Endothelial cell of umbilical vein (primary cell): ENCODE measurements at regions not wholly inside any gene's neighbourhood (a gene's known extent, or its start where the extent isn't known, plus 50 kb on each side); places are given as distances from the start of the nearest gene placed in this dataset.

Experiments
- BruUV-seq: library from RNA; stranded (reverse); fragments of 400-500 nt; replicated peaks from 2 replicates; lab custom pipeline; 2021; lab: Mats Ljungman, UMichigan
- CTCF ChIA-PET: fragments of 300-600, 350-600 bp; sonication (Branson Sonifier 250); formaldehyde crosslinking; loops from one replicate; lab custom pipeline; 2021; ENCODE audit warnings: antibody characterized with exemption, inconsistent platforms; lab: Charles Lee
- POLR2A ChIA-PET: fragments of 300-600, 350-600 bp; sonication (Branson Sonifier 250); formaldehyde crosslinking; loops from one replicate; lab custom pipeline; 2021; ENCODE audit warnings: antibody characterized with exemption, inconsistent platforms; lab: Charles Lee
- DNase-seq: peaks from one replicate; pipeline ENCODE4 v3.0.0-alpha.2; 2011; ENCODE audit warnings: low read depth, low spot score
- FAIRE-seq: peaks from 2 replicates; lab custom pipeline; 2011; peaks lifted over from hg19 to GRCh38; lab: Jason Lieb, UNC
- H2AFZ ChIP-seq: 2 replicates; pipeline ENCODE4 v1.6.0; 2012; ENCODE audit warnings: low read depth, low read length, control low read depth, inconsistent platforms
- H3K27ac ChIP-seq: 2 replicates; pipeline ENCODE4 v1.5.1; 2011; ENCODE audit warnings: low read depth, mild to moderate bottlenecking, control low read depth, low read length, moderate library complexity; ENCODE audit not compliant: insufficient read depth
- H3K27me3 ChIP-seq, 2 experiments: 2 replicates each; pipeline versions ENCODE4 v1.6.0 to v1.6.1; 2011; ENCODE audit warnings: low read length in 2 of 2, mixed read lengths in 1 of 2; ENCODE audit not compliant: control insufficient read depth in 2 of 2, insufficient read depth in 2 of 2
- H3K36me3 ChIP-seq, 2 experiments: 2 replicates in 1 of 2; 3 replicates in 1 of 2; pipeline ENCODE4 v1.5.1; 2011; ENCODE audit warnings: low read length in 2 of 2, mild to moderate bottlenecking in 1 of 2, moderate library complexity in 1 of 2; ENCODE audit not compliant: control insufficient read depth in 2 of 2, insufficient read depth in 2 of 2; ENCODE audit errors: extremely low read depth in 1 of 2
- H3K4me1 ChIP-seq: 3 replicates; pipeline ENCODE4 v1.5.1; 2011; ENCODE audit warnings: mild to moderate bottlenecking, low read length; ENCODE audit not compliant: control insufficient read depth, insufficient read depth; ENCODE audit errors: extremely low read depth
- H3K4me2 ChIP-seq: 2 replicates; pipeline ENCODE4 v1.6.1; 2011; ENCODE audit warnings: low read length, control low read depth, mixed read lengths; ENCODE audit not compliant: insufficient read depth
- H3K4me3 ChIP-seq, 3 experiments: fragments of 200-600 bp in 1 of 3; sonication (generic), shearing (Covaris generic) in 1 of 3; replicated peaks in 1 of 3; 2 replicates each; pipeline ENCODE4 v1.5.1; 2011 to 2016; ENCODE audit warnings: control low read depth in 3 of 3, low read length in 3 of 3, mild to moderate bottlenecking in 2 of 3, inconsistent platforms in 1 of 3, low read depth in 1 of 3, moderate library complexity in 1 of 3; ENCODE audit not compliant: insufficient read depth in 1 of 3
- H3K79me2 ChIP-seq: 2 replicates; pipeline ENCODE4 v1.6.0; 2012; ENCODE audit warnings: low read length, inconsistent platforms; ENCODE audit not compliant: control insufficient read depth, insufficient read depth
- H3K9ac ChIP-seq: replicated peaks from 2 replicates; pipeline ENCODE3; 2011; ENCODE audit warnings: low read length, control low read depth; ENCODE audit not compliant: insufficient read depth; ENCODE audit errors: extremely low read depth
- H3K9me1 ChIP-seq: replicated peaks from 3 replicates; pipeline ENCODE4 v1.6.0; 2011; ENCODE audit warnings: mild to moderate bottlenecking, low read length; ENCODE audit not compliant: control insufficient read depth, insufficient read depth; ENCODE audit errors: extremely low read depth
- H3K9me3 ChIP-seq: replicated peaks from 2 replicates; pipeline ENCODE4 v1.5.1; 2012; ENCODE audit warnings: low read length, inconsistent platforms; ENCODE audit not compliant: control insufficient read depth, insufficient read depth
- H4K20me1 ChIP-seq: replicated peaks from 2 replicates; pipeline ENCODE3; 2011; ENCODE audit warnings: mild to moderate bottlenecking, low read length; ENCODE audit not compliant: control insufficient read depth, insufficient read depth; ENCODE audit errors: extremely low read depth
- CTCF ChIP-seq, 2 donors: IDR thresholded peaks; 1 replicate in 1 of 2; 2 replicates in 1 of 2; pipeline ENCODE4 v1.5.1; 2011; ENCODE audit warnings: low read length in 2 of 2, mild to moderate bottlenecking in 2 of 2, moderate library complexity in 2 of 2, control low read depth in 1 of 2, inconsistent platforms in 1 of 2, low read depth in 1 of 2; ENCODE audit not compliant: insufficient read depth in 1 of 2; ENCODE audit errors: extremely low read depth in 1 of 2
- EZH2 ChIP-seq: IDR thresholded peaks from 2 replicates; pipeline ENCODE4 v1.6.1; 2012; ENCODE audit warnings: borderline replicate concordance, low read depth, mild to moderate bottlenecking, moderate library complexity, low read length, inconsistent platforms; ENCODE audit not compliant: severe bottlenecking
- GATA2 ChIP-seq: IDR thresholded peaks from 2 replicates; pipeline ENCODE4 v1.7.0; 2011; ENCODE audit warnings: low read depth, mild to moderate bottlenecking, moderate library complexity, mixed read lengths, low read length; ENCODE audit not compliant: insufficient read length, insufficient read depth
- JUN ChIP-seq: IDR thresholded peaks from 2 replicates; pipeline ENCODE4 v1.6.1; 2011; ENCODE audit warnings: borderline replicate concordance, low read depth; ENCODE audit not compliant: insufficient read length, insufficient read depth
- MAX ChIP-seq: IDR thresholded peaks from 2 replicates; pipeline ENCODE4 v1.6.1; 2011; ENCODE audit not compliant: insufficient read depth, insufficient read length
- MYC ChIP-seq: IDR thresholded peaks from one replicate; pipeline ENCODE4 v1.6.1; 2011; ENCODE audit warnings: mild to moderate bottlenecking, low read depth, low read length
- POLR2A ChIP-seq: IDR thresholded peaks from 2 replicates; pipeline ENCODE4 v1.6.1; 2012; ENCODE audit warnings: low read depth, mild to moderate bottlenecking, control low read depth, low read length
- POLR2AphosphoS5 ChIP-seq: IDR thresholded peaks from 2 replicates; pipeline ENCODE4 v1.6.1; 2012; ENCODE audit warnings: low read depth, mild to moderate bottlenecking, control low read depth, low read length, moderate library complexity; ENCODE audit not compliant: insufficient read depth
- dilution Hi-C: fragments of 300-500 bp; cut with MboI; formaldehyde crosslinking; loops from one replicate; pipeline ENCODE4 v1.15.0; 2019; ENCODE audit warnings: low sequenced_read_pairs; ENCODE audit not compliant: extremely low pct_ligation_motif_present
- intact Hi-C: fragments of 100-400 bp; cut with micrococcal nuclease; formaldehyde crosslinking; loops from one replicate; pipeline ENCODE4 v1.10.0; 2022

GRCh38 chr5:7325975-7326913, 69.7 kb upstream of the ADCY2 start:
- H3K27me3 ChIP-seq: no peaks in the 10 kb centered on the region
- no peak for DNase-seq
- H3K36me3 ChIP-seq: no peaks in the 10 kb centered on the region
- intact Hi-C loops (no loop called here), dilution Hi-C loops (no loop called here)
- H3K79me2 ChIP-seq: no peaks in the 10 kb centered on the region
- no peaks in the 10 kb centered on the region for H3K4me1 ChIP-seq
- no peak overlapping the region for H3K4me3 ChIP-seq
- no peak overlapping the region for H2AFZ ChIP-seq
- FAIRE-seq: no peak
- TF ChIP-seq MAX (no peak), CTCF (IDR thresholded peaks at IDR 0.05; ENCODE audit: extremely low read depth in 1 of 2, insufficient read depth in 1 of 2, low read depth in 1 of 2, low read length in 2 of 2) (no peak), MYC (no peak), POLR2A (no peak), EZH2 (no peak), JUN (no peak), GATA2 (no peak), POLR2AphosphoS5 (no peak)
- no peaks in the 10 kb centered on the region for H4K20me1 ChIP-seq
- BruUV-seq: no TSS peak
- no peaks in the 10 kb centered on the region for H3K9me3 ChIP-seq
- ChIA-PET CTCF (no interaction called here), POLR2A (no interaction called here)
- no peaks in the 10 kb centered on the region for H3K9me1 ChIP-seq
- H3K4me2 ChIP-seq: no peak overlapping the region
- no peak overlapping the region for H3K27ac ChIP-seq
- H3K9ac ChIP-seq: no peak overlapping the region
